HEK293 (cell line): ENCODE measurements at regions not wholly inside any gene's neighbourhood (a gene's known extent, or its start where the extent isn't known, plus 50 kb on each side); places are given as distances from the start of the nearest gene placed in this dataset.

Experiments
- CTCF ChIA-PET: fragments of 350-600 bp; formaldehyde crosslinking; extraction: SDS; loops from one replicate; lab custom pipeline; 2021; ENCODE audit warnings: antibody characterized with exemption; lab: Yijun Ruan, JAX
- POLR2A ChIA-PET: fragments of 300-600 bp; formaldehyde crosslinking; extraction: SDS; loops from one replicate; lab custom pipeline; 2020; ENCODE audit warnings: antibody characterized with exemption, inconsistent platforms; lab: Yijun Ruan, JAX
- H3K27ac ChIP-seq: fragments of 200-500 bp; sonication (Bioruptor generic); 2 replicates; pipeline ENCODE4 v1.5.1; 2014; ENCODE audit warnings: low read depth, low read length, control low read depth, inconsistent platforms; ENCODE audit errors: extremely low read depth
- H3K36me3 ChIP-seq, 2 experiments: fragments of 200-500 bp in 1 of 2; sonication (Bioruptor generic) in 1 of 2; 1 replicate in 1 of 2; 2 replicates in 1 of 2; pipeline ENCODE4 v1.5.1; 2014 to 2017; ENCODE audit warnings: inconsistent platforms in 2 of 2, low read length in 2 of 2; ENCODE audit not compliant: control insufficient read depth in 2 of 2, insufficient read depth in 1 of 2
- H3K4me1 ChIP-seq: fragments of 200-500 bp; sonication (Bioruptor generic); 2 replicates; pipeline ENCODE4 v1.5.1; 2014; ENCODE audit warnings: mild to moderate bottlenecking, low read length, inconsistent platforms; ENCODE audit not compliant: control insufficient read depth, insufficient read depth
- H3K4me3 ChIP-seq: 2 replicates; pipeline ENCODE4 v1.5.1; 2011; ENCODE audit warnings: low read depth, mild to moderate bottlenecking, control low read depth, low read length, moderate library complexity
- H3K9me3 ChIP-seq: fragments of 200-500 bp; sonication (Bioruptor generic); 2 replicates; pipeline ENCODE4 v1.5.1; 2014; ENCODE audit warnings: low read depth, low read length, inconsistent platforms; ENCODE audit not compliant: control insufficient read depth, insufficient read depth
- AEBP2 ChIP-seq: fragments of 450-650 bp; formaldehyde crosslinking; IDR thresholded peaks from 2 replicates; pipeline ENCODE4 v1.5.1; 2016; ENCODE audit warnings: missing biosample characterization, missing genetic modification characterization, borderline replicate concordance
- KLF7 ChIP-seq: fragments of 450-650 bp; formaldehyde crosslinking; IDR thresholded peaks from 2 replicates; pipeline ENCODE4 v1.5.1; 2016; ENCODE audit warnings: missing biosample characterization, missing genetic modification characterization, borderline replicate concordance
- SCRT2 ChIP-seq: fragments of 450-650 bp; formaldehyde crosslinking; IDR thresholded peaks from 2 replicates; pipeline ENCODE4 v1.5.1; 2016; ENCODE audit warnings: missing biosample characterization, missing genetic modification characterization
- TSHZ1 ChIP-seq: fragments of 450-650 bp; formaldehyde crosslinking; IDR thresholded peaks from 2 replicates; pipeline ENCODE4 v1.5.1; 2016; ENCODE audit warnings: missing biosample characterization, missing genetic modification characterization, borderline replicate concordance
- ZEB2 ChIP-seq: fragments of 450-650 bp; formaldehyde crosslinking; IDR thresholded peaks from 2 replicates; pipeline ENCODE4 v1.5.1; 2016; ENCODE audit warnings: missing biosample characterization, missing genetic modification characterization
- ZNF175 ChIP-seq: fragments of 450-650 bp; formaldehyde crosslinking; IDR thresholded peaks from 2 replicates; pipeline ENCODE4 v1.5.1; 2016; ENCODE audit warnings: missing biosample characterization, missing genetic modification characterization
- ZNF239 ChIP-seq: fragments of 450-650 bp; formaldehyde crosslinking; IDR thresholded peaks from 2 replicates; pipeline ENCODE4 v1.5.1; 2016; ENCODE audit warnings: missing biosample characterization, missing genetic modification characterization
- ZNF280D ChIP-seq: fragments of 450-650 bp; formaldehyde crosslinking; IDR thresholded peaks from 2 replicates; pipeline ENCODE4 v1.5.1; 2016; ENCODE audit warnings: missing biosample characterization, missing genetic modification characterization
- ZNF302 ChIP-seq: fragments of 450-650 bp; formaldehyde crosslinking; IDR thresholded peaks from 2 replicates; pipeline ENCODE4 v1.5.1; 2016; ENCODE audit warnings: missing biosample characterization, missing genetic modification characterization, low read depth
- ZNF600 ChIP-seq: fragments of 450-650 bp; formaldehyde crosslinking; IDR thresholded peaks from 2 replicates; pipeline ENCODE4 v1.5.1; 2016; ENCODE audit warnings: missing biosample characterization, missing genetic modification characterization
- ZNF645 ChIP-seq: fragments of 450-650 bp; formaldehyde crosslinking; IDR thresholded peaks from 2 replicates; pipeline ENCODE4; 2016; ENCODE audit warnings: missing biosample characterization, missing genetic modification characterization
- ZNF654 ChIP-seq: fragments of 450-650 bp; formaldehyde crosslinking; IDR thresholded peaks from 2 replicates; pipeline ENCODE4 v1.5.1; 2016; ENCODE audit warnings: low read depth, missing biosample characterization, missing genetic modification characterization

GRCh38 chr4:103918214-103918613 lies 198.4 kb upstream of the TACR3 start:
- H3K9me3 ChIP-seq = no peaks in the 10 kb centered on the region
- no peak overlapping the region for H3K4me3 ChIP-seq
- H3K27ac ChIP-seq = no peak overlapping the region
- no peaks in the 10 kb centered on the region for H3K36me3 ChIP-seq
- H3K4me1 ChIP-seq = no peaks in the 10 kb centered on the region
- TF ChIP-seq ZNF175 (tag by site-specific recombination) (no peak), ZNF600 (tag by site-specific recombination) (no peak), ZNF280D (tag by site-specific recombination) (no peak), SCRT2 (tag by site-specific recombination) (no peak)
- CTCF ChIA-PET = interaction anchor here (0.8 kb wide), 1 partner anchor 9 kb away, joined by 3 read pairs; no protein-coding TSS in a partner anchor
- POLR2A ChIA-PET = no interaction called here

- H3K4me3 ChIP-seq = no peak overlapping the region
- ChIA-PET POLR2A (no interaction called here), CTCF (interaction anchor here (0.6 to 1.2 kb wide), 6 partner anchors 9 to 1504 kb away, joined by 3 to 4 read pairs (median 3); no protein-coding TSS in a partner anchor)
- H3K4me1 ChIP-seq = no peaks in the 10 kb centered on the region
- TF ChIP-seq ZEB2 (no peak), KLF7 (no peak), TSHZ1 (no peak), ZNF645 (tag by site-specific recombination) (no peak), ZNF302 (tag by site-specific recombination) (no peak), ZNF239 (tag by site-specific recombination) (no peak), ZNF654 (tag by site-specific recombination) (peak; percentile 60), AEBP2 (tag by site-specific recombination) (no peak)
- H3K36me3 ChIP-seq = no peaks in the 10 kb centered on the region
- H3K27ac ChIP-seq = no peak overlapping the region
- no peaks in the 10 kb centered on the region for H3K9me3 ChIP-seq
Measured at GRCh38 chr4:103915224-103915869, 195.6 kb upstream of the TACR3 start.
